ENCODE measurements at regions not wholly inside any gene's neighbourhood (a gene's known extent, or its start where the extent isn't known, plus 50 kb on each side); places are given as distances from the start of the nearest gene placed in this dataset.

DNA sequence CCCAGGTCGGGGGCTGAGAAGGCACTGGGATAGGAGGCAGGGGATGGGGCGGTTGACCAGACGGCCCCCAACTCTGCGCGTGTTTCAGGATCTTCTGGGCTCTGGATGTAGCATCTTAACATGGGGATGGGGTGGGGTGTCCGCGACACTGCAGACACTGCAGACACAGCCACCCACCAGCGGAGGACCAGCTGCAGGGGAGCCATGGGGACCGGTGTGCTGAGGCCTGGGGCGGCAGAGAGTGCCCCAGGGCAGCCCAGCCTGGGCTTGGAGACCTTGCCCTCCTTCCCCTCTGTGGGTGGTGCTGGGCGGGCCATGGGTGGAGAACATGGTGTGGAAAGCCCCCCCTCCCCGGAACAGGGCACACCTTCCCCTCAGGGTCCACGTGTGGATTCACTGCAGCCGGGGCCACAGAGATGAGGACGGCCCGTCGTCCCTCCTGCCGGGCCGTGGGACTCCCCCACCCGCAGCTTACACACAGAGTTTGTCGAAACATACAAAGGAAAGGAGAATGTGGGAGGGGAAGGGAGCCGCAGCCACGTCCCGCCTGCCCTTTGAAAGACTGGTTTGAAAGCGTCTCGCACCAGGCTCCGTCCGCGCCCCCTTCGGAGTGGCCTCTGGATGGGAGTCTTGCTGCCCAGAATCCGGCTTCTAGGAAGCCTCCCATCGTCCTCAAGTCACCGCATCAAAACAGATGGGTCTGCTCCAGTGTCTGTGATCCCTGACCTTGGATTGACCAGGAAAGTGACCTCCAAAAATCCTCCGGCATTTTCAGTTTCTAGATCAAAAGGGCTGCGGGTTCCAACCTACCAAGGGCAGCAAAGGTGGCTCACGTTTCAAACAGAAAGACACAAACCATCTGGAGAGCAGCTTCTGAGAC is 91.5 kb upstream of the TCERG1L start:
- Histone ChIP-seq H3K4me1 (no peaks in the 10 kb centered on the region), H3K4me3 (no peak overlapping the region), H3K9me3 (no peaks in the 10 kb centered on the region), H3K36me3 (no peaks in the 10 kb centered on the region), H3K27me3 (no peaks in the 10 kb centered on the region), H3K27ac (no peak overlapping the region)
- no peak for DNase-seq
- TF ChIP-seq POLR2A (IDR thresholded peaks at IDR 0.05), result no peak
- TF ChIP-seq, protein P1, sequence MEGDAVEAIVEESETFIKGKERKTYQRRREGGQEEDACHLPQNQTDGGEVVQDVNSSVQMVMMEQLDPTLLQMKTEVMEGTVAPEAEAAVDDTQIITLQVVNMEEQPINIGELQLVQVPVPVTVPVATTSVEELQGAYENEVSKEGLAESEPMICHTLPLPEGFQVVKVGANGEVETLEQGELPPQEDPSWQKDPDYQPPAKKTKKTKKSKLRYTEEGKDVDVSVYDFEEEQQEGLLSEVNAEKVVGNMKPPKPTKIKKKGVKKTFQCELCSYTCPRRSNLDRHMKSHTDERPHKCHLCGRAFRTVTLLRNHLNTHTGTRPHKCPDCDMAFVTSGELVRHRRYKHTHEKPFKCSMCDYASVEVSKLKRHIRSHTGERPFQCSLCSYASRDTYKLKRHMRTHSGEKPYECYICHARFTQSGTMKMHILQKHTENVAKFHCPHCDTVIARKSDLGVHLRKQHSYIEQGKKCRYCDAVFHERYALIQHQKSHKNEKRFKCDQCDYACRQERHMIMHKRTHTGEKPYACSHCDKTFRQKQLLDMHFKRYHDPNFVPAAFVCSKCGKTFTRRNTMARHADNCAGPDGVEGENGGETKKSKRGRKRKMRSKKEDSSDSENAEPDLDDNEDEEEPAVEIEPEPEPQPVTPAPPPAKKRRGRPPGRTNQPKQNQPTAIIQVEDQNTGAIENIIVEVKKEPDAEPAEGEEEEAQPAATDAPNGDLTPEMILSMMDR (IDR thresholded peaks at IDR 0.05), result no peak
- intact Hi-C loops (cut with DNase I; ENCODE audit: low total_unique reads), result no loop called here

DNA sequence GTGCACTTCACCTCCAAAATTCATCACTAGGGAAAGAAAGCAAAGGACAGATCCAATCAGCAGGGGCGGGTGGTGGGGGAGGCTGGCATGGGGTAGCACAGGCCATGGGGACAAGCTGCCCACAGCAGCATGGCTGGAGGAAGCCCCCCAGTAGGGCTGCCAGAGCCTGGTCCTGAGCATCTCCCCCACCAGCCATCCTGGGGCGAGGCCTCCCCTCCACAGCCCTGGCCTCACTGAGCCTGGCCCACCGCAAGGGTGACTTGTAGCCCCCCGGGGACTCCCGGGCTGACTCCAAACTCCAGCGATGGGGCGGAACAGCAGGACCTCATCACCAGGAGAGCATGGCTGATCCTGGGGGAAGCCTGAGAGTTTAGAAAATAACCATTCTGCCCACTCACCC is 92.4 kb upstream of the TCERG1L start:
- TF ChIP-seq, protein P1 (IDR thresholded peaks at IDR 0.05), result no peak
- no peak for TF ChIP-seq POLR2A (IDR thresholded peaks at IDR 0.05)
- H3K27me3 ChIP-seq, result no peaks in the 10 kb centered on the region

DNA sequence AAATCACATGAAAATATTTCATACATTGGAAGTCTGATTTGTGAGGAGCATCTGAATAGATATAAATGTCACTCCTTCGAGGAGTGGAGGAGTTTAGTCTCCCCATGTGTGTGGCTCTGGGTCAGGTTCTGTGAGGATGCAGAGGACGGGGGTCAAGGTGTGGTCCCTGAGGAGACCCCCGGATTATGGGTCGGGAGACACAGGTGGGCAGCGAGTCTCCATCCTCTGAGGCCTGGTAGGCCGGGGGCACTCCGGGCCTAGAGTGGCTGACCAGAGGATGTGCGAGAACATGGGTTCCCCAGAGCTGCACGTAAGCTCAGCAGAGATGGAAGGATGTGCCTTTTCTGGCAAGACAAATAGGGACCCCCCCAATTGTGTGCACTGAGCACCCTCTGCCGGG is 93.4 kb upstream of the TCERG1L start:
- intact Hi-C loops (cut with DNase I; ENCODE audit: low total_unique reads), result no loop called here
- no peak for DNase-seq

More for the DNA sequence above, 92.4 kb upstream of the TCERG1L start:
- H3K4me3 ChIP-seq, result no peak overlapping the region
- no peak for DNase-seq
- no peaks in the 10 kb centered on the region for H3K36me3 ChIP-seq
- H3K4me1 ChIP-seq, result no peaks in the 10 kb centered on the region
- H3K9me3 ChIP-seq, result no peaks in the 10 kb centered on the region
- intact Hi-C loops (cut with DNase I; ENCODE audit: low total_unique reads), result no loop called here
- H3K27ac ChIP-seq, result no peak overlapping the region

DNA sequence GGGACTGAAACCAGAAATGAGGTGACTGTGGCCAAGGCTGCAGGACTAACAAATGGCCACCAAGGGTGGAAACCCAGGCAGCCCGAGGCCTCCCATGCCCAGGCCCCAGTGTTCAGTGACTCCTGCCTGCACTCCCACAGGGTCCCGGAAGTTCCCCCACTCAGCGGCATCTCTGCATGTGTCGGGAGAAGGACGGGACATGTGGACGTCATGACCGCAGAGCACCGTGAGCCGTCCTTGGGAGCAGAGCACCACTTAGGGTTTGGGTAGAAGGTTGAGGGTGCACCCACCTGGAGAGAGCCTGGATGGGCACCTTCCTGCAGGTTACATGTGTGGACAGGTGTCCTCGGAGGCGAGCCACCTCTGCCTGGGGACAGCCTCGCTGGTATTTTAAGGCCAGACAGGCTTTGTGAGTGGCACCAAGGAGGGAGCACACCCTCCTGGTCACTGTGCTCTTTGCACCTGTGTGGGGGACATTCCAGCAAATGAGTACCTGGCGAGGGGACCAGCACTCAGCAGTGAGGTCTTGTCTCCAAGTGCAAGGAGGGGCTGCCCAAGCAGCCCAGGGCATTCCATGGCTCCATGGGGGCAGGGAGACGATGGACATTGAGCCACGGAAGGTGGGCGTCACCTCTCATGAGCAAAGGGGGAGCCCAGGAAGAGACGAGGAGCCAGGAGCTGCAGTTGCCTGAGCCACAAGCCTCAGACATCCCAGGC is 95.3 kb upstream of the TCERG1L start:
- no peak for TF ChIP-seq POLR2A (IDR thresholded peaks at IDR 0.05)
- TF ChIP-seq, protein P1 (IDR thresholded peaks at IDR 0.05), result no peak
- no peak for DNase-seq
- Histone ChIP-seq H3K36me3 (no peaks in the 10 kb centered on the region), H3K27me3 (no peaks in the 10 kb centered on the region), H3K4me1 (no peaks in the 10 kb centered on the region), H3K4me3 (no peak overlapping the region), H3K9me3 (no peaks in the 10 kb centered on the region), H3K27ac (no peak overlapping the region)
- intact Hi-C loops (cut with DNase I; ENCODE audit: low total_unique reads), result no loop called here

More for the DNA sequence above, 93.4 kb upstream of the TCERG1L start:
- Histone ChIP-seq H3K4me1 (no peaks in the 10 kb centered on the region), H3K4me3 (no peak overlapping the region), H3K27ac (no peak overlapping the region), H3K27me3 (no peaks in the 10 kb centered on the region), H3K36me3 (no peaks in the 10 kb centered on the region), H3K9me3 (no peaks in the 10 kb centered on the region)
- TF ChIP-seq, protein P1 (IDR thresholded peaks at IDR 0.05), result no peak
- TF ChIP-seq POLR2A (IDR thresholded peaks at IDR 0.05), result no peak

DNA sequence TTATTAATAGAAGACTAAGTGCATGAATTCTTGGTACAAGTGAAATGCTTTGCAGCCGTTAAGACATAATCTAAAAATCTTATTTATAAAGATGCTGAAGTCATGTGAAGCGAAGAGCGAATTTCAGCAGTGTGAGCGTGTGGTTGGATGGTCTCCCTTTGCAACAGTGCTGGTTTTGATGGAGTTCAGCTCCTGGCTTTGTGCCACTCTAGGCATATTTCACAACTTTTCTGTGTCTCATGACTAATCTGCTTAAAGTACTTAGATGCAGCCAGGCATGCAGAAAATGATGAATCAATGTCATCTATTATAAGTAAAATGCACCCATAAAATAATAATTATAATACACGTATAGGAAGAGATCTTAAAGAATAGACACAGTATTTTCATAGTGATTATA is 107.2 kb upstream of the TCERG1L start:
- Histone ChIP-seq H3K27me3 (no peaks in the 10 kb centered on the region), H3K9me3 (no peaks in the 10 kb centered on the region), H3K4me3 (no peak overlapping the region), H3K27ac (no peak overlapping the region), H3K4me1 (no peaks in the 10 kb centered on the region), H3K36me3 (no peaks in the 10 kb centered on the region)
- intact Hi-C loops (cut with DNase I; ENCODE audit: low total_unique reads), result no loop called here
- no peak for TF ChIP-seq POLR2A (IDR thresholded peaks at IDR 0.05)
- TF ChIP-seq, protein P1 (IDR thresholded peaks at IDR 0.05), result no peak
- no peak for DNase-seq

Measured in uterus (tissue), 3 donors.